GM20000 (cell line): ENCODE measurements at regions not wholly inside any gene's neighbourhood (a gene's known extent, or its start where the extent isn't known, plus 50 kb on each side); places are given as distances from the start of the nearest gene placed in this dataset.

Source experiments
- DNase-seq: peaks from one replicate; pipeline ENCODE4 v3.0.0; 2012; ENCODE audit warnings: low spot score
- TF ChIP-seq, protein P1 (sequence below): IDR thresholded peaks from 2 replicates; pipeline ENCODE4 v1.5.1; 2012; ENCODE audit warnings: mild to moderate bottlenecking, control low read depth; ENCODE audit errors: extremely low read depth, missing control alignments

DNA sequence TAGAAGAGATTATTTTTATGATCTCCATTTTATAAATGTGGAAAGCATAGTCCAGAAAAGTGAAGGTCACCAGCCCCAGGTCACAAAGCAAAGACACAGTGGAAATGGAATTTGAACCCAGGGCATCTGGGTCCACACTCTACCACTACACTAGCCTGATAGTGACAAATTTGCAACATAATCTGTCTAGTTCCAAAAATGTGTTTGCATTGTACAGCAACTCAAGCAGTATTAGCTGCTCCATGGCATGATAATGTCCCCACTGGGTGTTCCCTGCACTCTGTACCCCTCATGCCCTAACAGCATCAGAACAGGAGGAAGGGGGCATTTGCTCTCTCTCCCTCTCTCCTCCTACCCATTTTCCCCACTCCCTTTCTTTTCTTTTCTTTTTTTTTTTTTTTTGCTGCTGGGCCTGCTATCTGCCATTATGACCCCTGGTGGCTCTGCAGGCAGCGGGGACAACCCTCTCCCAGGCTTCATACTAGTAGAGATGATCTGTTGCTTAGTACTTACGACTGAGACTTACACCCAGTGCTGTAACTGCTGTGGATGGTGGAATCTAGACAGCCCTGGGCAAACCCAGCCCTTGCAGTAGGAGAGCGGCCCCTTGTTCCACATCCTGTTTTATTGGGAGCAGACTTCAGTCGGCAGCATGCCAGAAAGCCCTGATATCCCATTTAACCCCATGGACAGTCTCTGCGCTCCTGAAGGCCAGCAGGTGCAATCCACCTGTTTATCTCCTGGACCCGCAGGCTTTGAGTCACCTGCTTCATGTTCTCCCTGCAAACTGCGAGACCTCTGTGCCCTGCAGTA is 306.3 kb downstream of the SOX9 start:
- no peak for DNase-seq
- TF ChIP-seq, protein P1, sequence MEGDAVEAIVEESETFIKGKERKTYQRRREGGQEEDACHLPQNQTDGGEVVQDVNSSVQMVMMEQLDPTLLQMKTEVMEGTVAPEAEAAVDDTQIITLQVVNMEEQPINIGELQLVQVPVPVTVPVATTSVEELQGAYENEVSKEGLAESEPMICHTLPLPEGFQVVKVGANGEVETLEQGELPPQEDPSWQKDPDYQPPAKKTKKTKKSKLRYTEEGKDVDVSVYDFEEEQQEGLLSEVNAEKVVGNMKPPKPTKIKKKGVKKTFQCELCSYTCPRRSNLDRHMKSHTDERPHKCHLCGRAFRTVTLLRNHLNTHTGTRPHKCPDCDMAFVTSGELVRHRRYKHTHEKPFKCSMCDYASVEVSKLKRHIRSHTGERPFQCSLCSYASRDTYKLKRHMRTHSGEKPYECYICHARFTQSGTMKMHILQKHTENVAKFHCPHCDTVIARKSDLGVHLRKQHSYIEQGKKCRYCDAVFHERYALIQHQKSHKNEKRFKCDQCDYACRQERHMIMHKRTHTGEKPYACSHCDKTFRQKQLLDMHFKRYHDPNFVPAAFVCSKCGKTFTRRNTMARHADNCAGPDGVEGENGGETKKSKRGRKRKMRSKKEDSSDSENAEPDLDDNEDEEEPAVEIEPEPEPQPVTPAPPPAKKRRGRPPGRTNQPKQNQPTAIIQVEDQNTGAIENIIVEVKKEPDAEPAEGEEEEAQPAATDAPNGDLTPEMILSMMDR = no peak

DNA sequence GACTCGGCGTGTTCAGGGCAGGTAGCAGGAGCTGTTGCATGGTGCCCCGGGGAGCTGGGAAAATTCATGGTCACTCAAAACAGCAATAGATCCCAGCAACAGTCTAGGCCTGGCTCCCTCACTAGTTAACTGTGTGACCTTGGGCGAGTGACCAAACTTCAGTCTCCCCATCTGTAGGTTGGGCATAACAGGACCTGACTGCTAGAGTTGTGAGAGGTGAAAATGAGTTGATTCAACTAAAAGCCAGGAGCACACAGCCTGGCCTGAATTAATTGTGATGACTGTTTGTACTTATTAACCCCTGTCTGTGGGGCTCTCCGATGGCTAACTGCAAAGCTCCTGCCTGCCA is 306.9 kb downstream of the SOX9 start:
- TF ChIP-seq, protein P1 = no peak
- DNase-seq = no peak

DNA sequence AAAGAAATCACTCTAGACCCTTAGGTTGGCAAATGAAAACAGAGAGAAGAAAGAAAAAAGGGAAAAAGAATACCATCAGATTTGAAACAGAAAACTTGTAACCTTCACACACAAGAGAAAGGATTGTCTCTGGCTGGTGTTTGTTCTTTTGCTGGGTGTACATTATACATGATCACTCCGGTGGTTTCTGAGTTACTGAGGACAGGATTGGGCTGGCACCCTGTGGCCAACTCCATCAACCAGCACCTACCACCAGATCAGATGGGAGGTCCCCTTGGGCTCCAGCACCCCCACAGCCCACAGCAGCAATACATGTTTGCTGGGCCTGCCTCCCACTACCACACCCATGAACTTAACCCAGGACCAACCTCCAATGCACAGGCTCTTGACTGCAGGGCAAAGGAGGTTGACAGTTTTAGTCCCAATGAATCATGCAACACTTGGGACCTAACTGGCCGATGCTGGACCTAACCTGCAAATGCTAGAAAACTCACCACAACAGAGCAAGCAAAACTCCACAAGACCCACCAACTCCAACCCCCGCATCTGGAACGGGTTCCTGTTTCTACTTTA is 308.3 kb downstream of the SOX9 start:
- no peak for DNase-seq
- TF ChIP-seq, protein P1 = no peak

DNA sequence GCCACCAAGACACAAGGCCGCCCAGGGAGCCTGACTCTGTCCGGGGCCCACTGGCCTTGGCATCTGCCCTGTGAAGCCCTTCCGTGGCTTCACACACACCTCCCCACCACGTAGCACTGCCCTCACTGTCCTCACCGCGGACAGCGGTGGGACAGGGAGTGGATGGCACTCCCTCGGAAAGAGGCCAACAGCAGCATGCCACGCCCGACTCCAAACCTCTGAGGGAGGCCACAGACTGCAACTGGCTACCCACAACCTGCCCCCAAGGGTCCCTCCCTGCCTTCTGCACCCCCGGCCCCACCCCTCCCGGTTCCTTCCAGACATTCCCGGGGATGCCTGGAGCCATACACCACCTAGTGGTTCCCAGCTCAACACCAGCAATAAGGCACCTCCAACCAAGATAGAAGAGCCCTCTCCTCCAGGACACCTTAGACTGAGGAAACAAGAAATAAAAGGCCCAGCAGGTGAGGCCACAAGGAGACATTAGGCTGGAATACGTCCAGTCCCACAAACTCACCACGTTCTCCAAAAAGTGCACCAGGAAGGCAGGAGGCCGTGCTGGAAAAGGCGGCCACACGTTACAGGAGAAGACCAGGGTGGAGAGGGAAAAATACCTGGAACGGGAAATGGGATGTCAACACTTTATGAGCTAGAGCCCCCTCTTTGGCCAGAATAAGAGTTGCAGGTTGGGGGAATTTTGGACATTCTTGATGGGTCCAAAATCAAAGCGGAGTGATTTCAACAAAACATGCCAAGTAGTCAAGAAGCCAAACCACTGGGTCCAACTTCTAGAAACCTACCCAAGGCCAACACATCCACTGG is 310.0 kb downstream of the SOX9 start:
- DNase-seq = no peak
- TF ChIP-seq, protein P1 = no peak

DNA sequence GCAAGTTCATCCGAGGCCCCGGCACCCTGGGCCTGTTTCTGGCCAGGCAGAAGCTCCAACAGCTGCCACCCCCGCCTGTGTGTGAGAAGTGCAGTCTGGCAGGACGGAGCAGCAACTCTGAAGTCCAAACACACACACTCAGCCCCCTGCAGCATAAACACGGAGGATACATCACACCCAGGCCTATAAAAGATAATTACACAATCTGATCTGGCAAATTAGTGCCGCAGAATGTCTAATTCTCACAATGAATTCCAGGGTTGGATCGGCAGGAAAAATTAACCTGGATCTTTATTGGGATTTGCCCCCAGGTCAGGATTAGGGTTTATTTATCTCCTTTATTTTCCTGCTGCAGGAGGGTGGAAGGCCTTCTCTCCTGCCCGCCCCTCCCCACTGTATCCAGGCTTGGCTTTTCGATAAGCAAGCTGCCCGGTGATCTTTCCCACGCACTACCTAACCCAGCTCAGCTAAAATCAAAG is 311.4 kb downstream of the SOX9 start:
- no peak for DNase-seq
- TF ChIP-seq, protein P1 = no peak

DNA sequence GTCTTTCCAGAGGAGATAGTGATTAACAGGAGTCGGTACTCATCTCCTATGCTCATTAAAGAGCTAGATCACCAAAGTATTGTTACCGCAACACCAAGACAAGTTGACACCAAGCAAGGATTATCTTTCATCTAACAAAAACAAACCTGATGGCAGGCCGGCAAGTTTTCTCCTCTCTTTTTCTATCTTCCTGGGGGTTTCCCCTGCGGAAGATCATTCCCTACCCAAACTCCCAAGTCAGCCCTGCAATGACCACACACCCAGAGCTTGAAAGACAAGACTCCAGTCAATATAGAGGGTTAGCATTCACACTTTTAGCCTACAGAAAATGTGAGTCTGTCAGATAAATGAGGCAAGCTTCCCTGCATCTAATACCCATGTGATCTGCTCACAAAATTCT is 312.1 kb downstream of the SOX9 start:
- TF ChIP-seq, protein P1 = no peak
- DNase-seq = no peak

DNA sequence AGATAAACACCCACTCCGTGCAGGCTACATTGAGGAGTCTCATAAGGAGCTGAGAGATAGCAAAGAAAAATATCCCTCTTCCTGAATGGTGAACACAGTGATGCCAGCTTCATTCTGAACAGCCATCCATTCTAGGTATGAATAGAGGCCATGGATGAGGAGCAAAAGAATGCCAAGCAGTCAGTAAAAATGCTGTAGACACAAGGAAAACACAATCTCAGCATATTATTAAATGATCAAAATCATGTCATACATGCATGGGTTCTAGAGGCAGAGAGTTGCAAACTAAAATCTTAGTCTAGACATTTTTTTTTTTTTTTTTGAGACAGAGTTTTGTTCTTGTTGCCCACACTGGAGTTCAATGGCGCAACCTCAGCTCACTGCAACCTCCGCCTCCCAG is 313.0 kb downstream of the SOX9 start:
- TF ChIP-seq, protein P1 = no peak
- no peak for DNase-seq
